ENCODE measurements at regions not wholly inside any gene's neighbourhood (a gene's known extent, or its start where the extent isn't known, plus 50 kb on each side); places are given as distances from the start of the nearest gene placed in this dataset.

- TF ChIP-seq ZNF512 (CRISPR knock-in tag; IDR thresholded peaks at IDR 0.05; ENCODE audit: borderline replicate concordance): no peak
- TF ChIP-seq ZBTB21 (CRISPR knock-in tag; IDR thresholded peaks at IDR 0.05; ENCODE audit: borderline replicate concordance): peak; percentile 70; the same call in 1 of the 2 replicates
- TF ChIP-seq NR1H2 (CRISPR knock-in tag; IDR thresholded peaks at IDR 0.05): no peak
- peak; percentile 91; the same call in 1 of the 2 replicates for TF ChIP-seq TEAD1 (CRISPR knock-in tag; IDR thresholded peaks at IDR 0.05)
- TF ChIP-seq FOXP4 (CRISPR knock-in tag; IDR thresholded peaks at IDR 0.05): no peak
- no peak for TF ChIP-seq RORB (CRISPR knock-in tag; IDR thresholded peaks at IDR 0.05)
- TF ChIP-seq ZNF416 (CRISPR knock-in tag; IDR thresholded peaks at IDR 0.05): no peak
- TF ChIP-seq RELA (CRISPR knock-in tag; IDR thresholded peaks at IDR 0.05; ENCODE audit: borderline replicate concordance): no peak
- TF ChIP-seq JAZF1 (CRISPR knock-in tag; IDR thresholded peaks at IDR 0.05): no peak
- no peak for TF ChIP-seq TEAD4 (CRISPR knock-in tag; IDR thresholded peaks at IDR 0.05)
- no peak for TF ChIP-seq ZNF425 (CRISPR knock-in tag; conservative IDR thresholded peaks at IDR 0.05)
- TF ChIP-seq IRF2 (CRISPR knock-in tag; IDR thresholded peaks at IDR 0.05; ENCODE audit: borderline replicate concordance, low read depth): no peak
- peak; percentile 97 for TF ChIP-seq ZNF281 (CRISPR knock-in tag; IDR thresholded peaks at IDR 0.05)
- 0 out of 2 replicates have a peak, but pooled peaks have one; percentile 32 for TF ChIP-seq FOXJ3 (CRISPR knock-in tag; IDR thresholded peaks at IDR 0.05; ENCODE audit: borderline replicate concordance)
- TF ChIP-seq TCF7 (CRISPR knock-in tag; IDR thresholded peaks at IDR 0.05; ENCODE audit: low read depth): no peak
- no peak for TF ChIP-seq MXD4 (CRISPR knock-in tag; IDR thresholded peaks at IDR 0.05; ENCODE audit: borderline replicate concordance)
- TF ChIP-seq NFE2L1 (CRISPR knock-in tag; IDR thresholded peaks at IDR 0.05): peak; percentile 74
- no peak for TF ChIP-seq CBFB (CRISPR knock-in tag; IDR thresholded peaks at IDR 0.05; ENCODE audit: low read depth)
- no peak for TF ChIP-seq ATF6 (CRISPR knock-in tag; IDR thresholded peaks at IDR 0.05)
- no peak for TF ChIP-seq ESRRA (CRISPR knock-in tag; IDR thresholded peaks at IDR 0.05; ENCODE audit: borderline replicate concordance)
- peak; percentile 57 for TF ChIP-seq MAX (CRISPR knock-in tag; IDR thresholded peaks at IDR 0.05)
- no peak for TF ChIP-seq NR3C1 (CRISPR knock-in tag; conservative IDR thresholded peaks at IDR 0.05; ENCODE audit: low read depth)
- TF ChIP-seq NFYB (CRISPR knock-in tag; conservative IDR thresholded peaks at IDR 0.05; ENCODE audit: low read depth): no peak
- 0 out of 2 replicates have a peak, but pooled peaks have one; percentile 61 for TF ChIP-seq STAT6 (CRISPR knock-in tag; conservative IDR thresholded peaks at IDR 0.05; ENCODE audit: low read depth)
Measured at GRCh38 chr12:14257734-14258574, 107.5 kb upstream of the ATF7IP start (continued).
